GM19467 (cell line): ENCODE measurements at regions not wholly inside any gene's neighbourhood (a gene's known extent, or its start where the extent isn't known, plus 50 kb on each side); places are given as distances from the start of the nearest gene placed in this dataset.

Experiments
- ATAC-seq: cut with Tn5 transposase; IDR thresholded peaks from one replicate; pipeline ENCODE4 v1.9.1; 2021; ENCODE audit warnings: mild to moderate bottlenecking, moderate library complexity; ENCODE audit not compliant: unreplicated experiment

- ATAC-seq, result no peak
These were observed 160.6 kb upstream of the PLCXD3 start for GRCh38 chr5:41670854-41671479.

- ATAC-seq, result no peak
These were observed 159.8 kb upstream of the PLCXD3 start for GRCh38 chr5:41670216-41670615.

DNA sequence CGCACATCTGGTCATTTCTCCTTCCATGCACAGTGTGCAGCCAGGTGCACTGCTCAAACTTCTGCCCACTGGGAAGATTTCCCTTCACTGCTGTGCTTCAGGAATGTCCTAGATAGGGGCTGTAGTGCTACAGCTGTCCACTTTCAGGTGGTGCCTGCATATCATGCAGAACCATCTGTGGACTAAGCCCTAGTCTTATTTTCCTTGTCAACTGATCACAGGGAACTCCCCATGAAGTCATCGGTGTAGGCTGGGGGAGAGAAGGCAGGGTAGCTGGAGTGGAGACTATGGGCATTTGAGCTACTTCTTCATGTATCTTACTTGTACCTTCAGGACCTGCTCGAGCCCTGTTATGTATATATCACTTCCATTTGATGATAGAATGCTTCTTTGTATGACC, 150.9 kb upstream of the PLCXD3 start:
- no peak for ATAC-seq

DNA sequence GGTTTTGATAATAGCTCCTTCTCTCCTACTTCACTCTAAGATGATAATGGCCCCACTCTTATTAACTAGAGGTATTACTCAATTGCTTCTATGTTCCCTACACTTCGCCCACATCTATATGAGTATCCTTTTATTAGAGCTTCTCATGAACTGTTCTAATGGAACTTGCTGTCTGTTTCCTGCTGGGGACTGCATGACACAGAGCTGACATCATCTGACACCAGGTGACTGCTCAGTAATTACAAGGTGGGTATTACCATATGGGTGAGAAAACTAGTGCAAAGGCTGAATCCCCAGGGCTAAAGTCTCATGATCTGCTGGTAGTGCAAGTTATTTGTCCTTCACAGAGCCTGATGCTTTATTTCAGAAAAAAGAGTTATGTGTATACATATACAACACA, 146.2 kb upstream of the PLCXD3 start:
- ATAC-seq, result no peak

GRCh38 chr5:41650131-41650530, 139.7 kb upstream of the PLCXD3 start:
- no peak for ATAC-seq

- ATAC-seq, result no peak
These were observed 139.3 kb upstream of the PLCXD3 start for GRCh38 chr5:41649659-41650058.

GRCh38 chr5:41648996-41649395, 138.6 kb upstream of the PLCXD3 start:
- ATAC-seq, result no peak

- ATAC-seq, result no peak
These were observed 131.2 kb upstream of the PLCXD3 start for GRCh38 chr5:41641621-41642020.

DNA sequence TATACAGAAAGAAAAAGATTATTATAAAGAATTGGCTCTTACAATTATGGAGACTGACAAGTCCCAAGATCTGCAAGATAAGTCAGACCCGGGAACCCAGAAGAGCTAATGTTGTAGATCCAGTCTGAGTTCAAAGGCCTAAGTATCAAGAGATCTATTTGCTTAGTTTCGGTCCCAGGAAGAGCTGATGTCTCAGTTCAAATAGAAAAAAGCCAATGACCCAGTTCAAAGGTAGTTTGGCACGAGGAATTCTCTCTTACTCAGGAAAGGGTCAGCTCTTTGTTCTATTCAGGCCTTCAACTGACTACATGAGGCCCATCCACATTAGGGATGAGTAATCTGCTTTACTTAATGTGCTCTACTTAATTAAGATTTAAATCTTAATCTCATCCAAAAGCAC, 128.3 kb upstream of the PLCXD3 start:
- no peak for ATAC-seq

GRCh38 chr5:41637869-41638268, 127.5 kb upstream of the PLCXD3 start:
- ATAC-seq, result no peak

- no peak for ATAC-seq
These were observed 127.0 kb upstream of the PLCXD3 start for GRCh38 chr5:41637424-41637823.

- peak; percentile 84 for ATAC-seq
These were observed 126.2 kb upstream of the PLCXD3 start for GRCh38 chr5:41636605-41637004.

DNA sequence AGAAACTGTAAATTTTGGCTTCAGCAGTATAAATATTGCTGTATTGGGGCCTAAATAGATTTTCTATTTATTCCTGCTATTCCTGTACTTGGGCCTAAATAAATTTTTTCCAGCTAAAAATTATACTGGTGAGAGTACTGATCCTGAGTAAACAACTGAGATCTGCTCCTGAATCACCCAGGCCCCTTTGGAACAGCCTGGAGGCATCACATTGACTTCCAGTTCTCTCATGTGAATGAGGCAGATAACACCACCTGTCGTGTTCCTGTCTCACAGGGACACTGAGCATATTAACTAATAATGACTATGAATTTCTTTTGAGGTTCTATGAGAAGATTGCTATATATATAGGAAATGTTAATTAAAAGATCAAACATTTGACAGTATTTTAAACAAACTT, 119.5 kb upstream of the PLCXD3 start:
- no peak for ATAC-seq

- ATAC-seq, result no peak
These were observed 115.2 kb upstream of the PLCXD3 start for GRCh38 chr5:41625571-41625970.

- no peak for ATAC-seq
These were observed 111.0 kb upstream of the PLCXD3 start for GRCh38 chr5:41621420-41621819.

GRCh38 chr5:41617843-41618515, 107.6 kb upstream of the PLCXD3 start:
- no peak for ATAC-seq

DNA sequence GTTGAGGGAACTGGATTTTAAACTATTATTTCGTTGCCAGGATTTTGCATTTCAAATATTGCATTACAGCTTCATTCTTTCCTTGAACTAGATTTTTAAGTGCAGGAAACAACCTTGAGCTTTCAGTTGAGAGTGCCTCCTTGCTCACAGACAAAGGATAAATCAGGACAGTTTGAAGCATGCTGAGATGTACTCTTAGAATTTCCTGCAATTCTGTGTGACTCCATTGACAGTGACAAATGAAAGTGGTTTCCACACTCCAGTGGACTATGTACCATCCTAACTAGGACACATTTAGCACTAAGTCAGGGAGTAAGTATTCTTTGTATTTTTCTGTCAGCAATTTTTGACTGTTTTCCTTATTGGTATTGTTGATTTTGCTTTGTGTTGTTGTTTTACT, 100.0 kb upstream of the PLCXD3 start:
- ATAC-seq, result no peak

DNA sequence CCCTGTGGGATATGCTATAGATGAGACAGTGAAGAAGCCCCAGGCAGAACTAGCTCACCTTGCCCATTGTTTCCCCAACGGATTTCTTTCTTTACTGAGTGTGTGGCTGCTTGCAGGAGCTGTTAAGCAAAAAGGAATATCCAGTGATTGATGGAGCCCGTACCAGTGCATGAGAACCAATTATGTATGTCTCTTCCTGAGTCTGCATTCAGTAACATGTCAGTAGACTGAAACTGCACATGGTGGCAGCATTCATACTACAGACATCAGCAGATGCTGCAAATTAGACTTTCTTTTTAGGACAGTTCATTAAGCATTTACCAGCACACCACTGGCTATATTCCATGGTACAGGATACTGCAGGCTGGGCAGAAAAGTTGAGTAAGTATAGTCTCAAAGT, 90.3 kb upstream of the PLCXD3 start:
- ATAC-seq, result no peak

GRCh38 chr5:41598011-41598410, 87.6 kb upstream of the PLCXD3 start:
- no peak for ATAC-seq

GRCh38 chr5:41587668-41588067, 77.3 kb upstream of the PLCXD3 start:
- ATAC-seq, result no peak

- no peak for ATAC-seq
These were observed 64.8 kb upstream of the PLCXD3 start for GRCh38 chr5:41575110-41575779.

DNA sequence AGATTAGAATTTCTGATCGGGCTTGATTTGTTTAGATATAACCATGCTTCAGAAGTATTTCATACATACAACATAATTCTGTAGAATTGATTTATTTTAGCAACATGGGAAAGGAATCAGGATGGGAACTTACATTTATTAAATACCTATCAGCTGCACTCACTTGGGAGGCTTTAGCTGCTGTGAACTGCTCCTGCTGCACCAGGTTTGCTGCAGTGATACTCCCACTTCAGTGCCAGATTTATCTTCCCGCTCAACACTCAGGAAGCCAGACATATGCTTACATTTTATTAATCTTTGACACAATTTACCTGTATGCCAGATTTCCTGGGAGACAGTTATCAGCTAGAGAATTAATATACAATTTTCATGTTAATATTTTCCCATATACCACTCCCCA, 64.0 kb upstream of the PLCXD3 start:
- ATAC-seq, result no peak
